ENCODE measurements at regions not wholly inside any gene's neighbourhood (a gene's known extent, or its start where the extent isn't known, plus 50 kb on each side); places are given as distances from the start of the nearest gene placed in this dataset.

GRCh38 chr16:9383281-9383680 is 291.8 kb downstream of the HAPSTR1 start:
- no peak for DNase-seq

- no peak for DNase-seq
Measured at GRCh38 chr16:9384141-9384540, 292.7 kb downstream of the HAPSTR1 start.

- no peak for DNase-seq
Measured at GRCh38 chr16:9389543-9390207, 298.2 kb downstream of the HAPSTR1 start.

GRCh38 chr16:9392956-9393355 is 301.5 kb downstream of the HAPSTR1 start:
- no peak for DNase-seq

DNA sequence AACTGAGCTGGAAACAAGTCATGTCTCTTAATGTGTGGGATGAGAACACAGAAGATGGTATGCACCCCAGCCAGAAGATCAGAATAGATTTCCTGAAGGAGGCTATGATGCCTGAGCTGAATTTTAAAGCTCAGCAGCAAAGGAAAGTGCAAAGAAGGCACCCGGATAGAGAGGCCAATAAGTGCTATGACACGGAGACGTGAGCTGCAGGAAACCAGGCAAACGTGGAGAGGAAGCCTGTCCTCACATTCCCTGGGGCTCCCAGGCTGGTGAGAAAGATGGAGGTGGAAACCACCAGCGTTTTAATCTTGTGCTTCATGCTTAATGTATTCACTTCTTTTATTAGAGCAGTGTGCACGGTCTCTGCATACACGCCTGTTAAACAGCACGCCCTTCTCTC is 302.1 kb downstream of the HAPSTR1 start:
- DNase-seq = no peak

GRCh38 chr16:9395958-9396359 is 304.5 kb downstream of the HAPSTR1 start:
- DNase-seq = no peak

- no peak for DNase-seq
Measured at GRCh38 chr16:9399573-9399972, 308.1 kb downstream of the HAPSTR1 start.

DNA sequence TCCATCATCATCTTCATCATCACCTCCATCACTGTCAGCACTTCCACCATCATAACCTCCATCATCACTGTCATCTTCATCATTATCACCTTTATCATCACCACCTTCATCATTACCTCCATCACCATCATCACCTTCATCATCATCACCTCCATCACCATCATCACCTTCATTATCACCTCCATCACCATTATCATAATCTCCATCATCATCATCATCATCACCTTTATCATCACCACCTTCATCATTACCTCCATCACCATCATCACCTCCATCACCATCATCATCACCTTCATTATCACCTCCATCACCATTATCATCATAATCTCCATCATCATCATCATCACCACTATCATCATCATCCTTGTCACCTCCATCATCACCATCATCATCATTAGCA is 309.7 kb downstream of the HAPSTR1 start:
- DNase-seq = no peak

- no peak for DNase-seq
Measured at GRCh38 chr16:9402293-9402860, 310.9 kb downstream of the HAPSTR1 start.

GRCh38 chr16:9404811-9405210 is 313.4 kb downstream of the HAPSTR1 start:
- no peak for DNase-seq

DNA sequence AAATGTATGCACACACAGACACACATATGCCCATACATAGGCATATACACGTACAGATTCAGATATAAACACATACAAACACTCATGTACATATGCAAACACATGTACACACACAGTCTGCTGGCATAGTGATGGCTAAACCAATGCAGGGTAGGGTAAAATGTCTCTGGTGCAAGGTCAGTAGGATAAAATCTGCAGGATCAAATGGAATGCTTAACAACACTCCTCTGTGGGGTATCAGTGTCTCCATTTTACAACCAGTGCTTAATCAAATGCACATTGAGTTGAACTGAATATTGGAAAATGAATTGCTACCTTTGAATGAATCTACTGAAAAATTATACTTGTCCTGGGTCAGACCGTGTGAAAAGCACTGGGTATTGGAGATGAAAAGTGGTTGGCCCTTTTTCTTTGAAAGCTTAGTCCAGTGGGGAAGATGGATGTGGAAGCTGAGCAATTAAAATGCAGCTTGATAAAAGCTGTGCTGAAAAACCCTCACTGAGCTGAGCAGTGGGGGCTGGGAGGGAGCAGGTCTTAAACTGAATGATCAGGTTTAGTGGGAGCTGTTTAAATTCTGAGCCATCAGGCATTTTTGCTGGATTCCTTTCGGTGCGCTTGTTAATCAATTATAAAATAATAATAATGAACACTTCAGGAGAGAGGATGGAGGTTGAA is 314.7 kb downstream of the HAPSTR1 start:
- no peak for DNase-seq

GRCh38 chr16:9407206-9407758 is 315.8 kb downstream of the HAPSTR1 start:
- DNase-seq = no peak

DNA sequence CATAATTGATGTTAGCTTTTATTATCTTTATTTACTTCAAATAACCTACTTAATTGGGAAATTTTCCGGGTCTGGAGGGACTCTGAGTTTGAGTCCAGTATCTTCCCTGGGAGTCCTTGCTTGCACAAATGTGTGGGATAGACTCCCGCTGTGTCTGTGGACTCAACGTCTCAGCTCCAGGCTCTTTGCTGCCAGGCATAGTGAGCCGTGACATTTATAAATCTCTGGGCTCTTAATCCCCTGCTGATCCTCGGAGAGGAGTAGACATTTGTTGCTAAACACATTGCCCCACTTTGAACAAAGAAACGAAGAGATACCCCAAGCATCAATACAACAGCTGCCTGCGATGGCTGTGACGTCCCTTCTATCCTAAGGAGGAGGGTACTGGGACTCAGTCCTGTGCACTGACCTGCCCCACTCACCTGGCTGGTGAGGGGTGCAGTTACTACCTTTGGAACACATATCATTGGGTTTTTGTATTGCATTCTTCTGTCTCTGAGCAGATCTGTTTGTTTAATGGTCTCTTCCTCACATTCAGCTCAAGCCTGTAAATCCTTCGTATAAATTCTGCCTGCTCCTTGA is 316.9 kb downstream of the HAPSTR1 start:
- no peak for DNase-seq

- no peak for DNase-seq
Measured at GRCh38 chr16:9409560-9410493, 318.4 kb downstream of the HAPSTR1 start.

GRCh38 chr16:9411426-9411825 is 320.0 kb downstream of the HAPSTR1 start:
- no peak for DNase-seq

GRCh38 chr16:9412031-9412914 is 320.8 kb downstream of the HAPSTR1 start:
- DNase-seq = no peak

GRCh38 chr16:9412915-9413264 is 321.4 kb downstream of the HAPSTR1 start:
- DNase-seq = no peak

DNA sequence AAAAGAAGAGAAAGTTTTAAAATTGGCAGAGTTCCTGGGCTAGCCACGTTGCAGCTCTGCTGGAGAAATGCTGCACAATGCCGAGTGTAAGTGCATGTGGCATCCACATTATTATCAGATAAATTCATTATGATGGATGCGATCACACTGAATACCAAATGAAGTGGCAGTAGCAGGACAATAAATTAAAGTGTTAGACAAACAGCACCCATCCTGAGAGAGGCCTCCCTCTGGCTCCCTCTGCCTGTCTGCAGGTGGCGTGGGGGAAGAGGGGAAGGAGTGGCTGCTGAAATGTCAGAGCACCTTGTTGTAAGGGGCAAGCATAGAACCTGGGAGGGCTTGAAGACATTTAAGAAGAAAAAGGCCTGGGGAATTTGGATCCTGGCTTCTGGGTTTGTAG is 324.1 kb downstream of the HAPSTR1 start:
- no peak for DNase-seq

GRCh38 chr16:9417898-9418297 is 326.5 kb downstream of the HAPSTR1 start:
- no peak for DNase-seq

GRCh38 chr16:9419161-9419560 is 327.7 kb downstream of the HAPSTR1 start:
- no peak for DNase-seq

GRCh38 chr16:9422762-9423513 is 331.5 kb downstream of the HAPSTR1 start:
- DNase-seq = no peak
